Hippocampal formation (tissue), 2 donors: ENCODE measurements at regions not wholly inside any gene's neighbourhood (a gene's known extent, or its start where the extent isn't known, plus 50 kb on each side); places are given as distances from the start of the nearest gene placed in this dataset.

ENCODE experiments used
- DNase-seq, 2 donors: peaks; one replicate each; lab custom pipeline; 2025; lab: John Stamatoyannopoulos, UW

GRCh38 chr16:77662246-77662645 lies 60.1 kb upstream of the NUDT7 start:
- no peak for DNase-seq

GRCh38 chr16:77663711-77664110 lies 58.6 kb upstream of the NUDT7 start:
- DNase-seq = no peak

DNA sequence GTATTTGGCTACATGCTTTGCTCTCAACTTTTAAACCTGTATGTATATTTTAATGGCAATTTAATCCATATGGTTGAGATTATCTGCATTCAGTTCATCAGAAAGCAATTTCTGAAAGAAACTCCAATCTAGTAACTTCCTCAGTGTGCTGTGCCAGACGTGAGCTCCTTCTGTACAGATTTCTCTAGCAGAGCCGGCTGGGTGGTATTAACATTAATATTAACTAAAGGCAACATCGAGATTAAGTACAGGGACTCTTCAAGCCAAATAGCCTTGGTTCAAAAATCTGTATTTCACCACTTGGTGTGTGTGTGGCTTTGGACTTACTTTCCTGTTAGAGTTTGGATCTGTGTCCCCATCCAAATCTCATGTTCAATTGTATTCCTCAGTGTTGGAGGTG lies 55.5 kb upstream of the NUDT7 start:
- DNase-seq = no peak

- DNase-seq = no peak
Observed at GRCh38 chr16:77668201-77668600, 54.1 kb upstream of the NUDT7 start.

DNA sequence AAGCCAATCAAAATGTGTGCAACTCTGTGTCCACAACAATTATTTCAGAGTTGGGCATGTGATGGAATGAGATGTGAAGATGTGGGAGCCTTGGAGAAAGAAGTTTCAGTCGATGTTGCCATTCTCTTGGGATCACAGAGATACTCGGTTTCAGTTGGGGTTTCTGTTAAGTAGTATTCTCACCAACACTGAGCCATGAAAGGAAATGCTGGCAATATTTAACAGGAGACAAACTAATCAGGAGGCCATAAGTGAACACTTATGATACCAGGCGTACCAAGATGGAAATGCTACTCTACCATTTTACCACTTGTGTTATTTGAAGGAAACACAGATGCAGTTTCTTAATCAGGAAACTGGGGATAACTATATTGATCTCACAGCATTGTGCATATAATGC lies 53.3 kb upstream of the NUDT7 start:
- no peak for DNase-seq
